Astrocyte of the hippocampus (primary cell): ENCODE measurements at regions not wholly inside any gene's neighbourhood (a gene's known extent, or its start where the extent isn't known, plus 50 kb on each side); places are given as distances from the start of the nearest gene placed in this dataset.
A peak's percentile ranks its signal among the peaks of the same experiment; 100 is the strongest.

Source experiments
- DNase-seq: peaks from one replicate; pipeline ENCODE4 v3.0.0; 2011; ENCODE audit warnings: low read depth, low spot score

DNA sequence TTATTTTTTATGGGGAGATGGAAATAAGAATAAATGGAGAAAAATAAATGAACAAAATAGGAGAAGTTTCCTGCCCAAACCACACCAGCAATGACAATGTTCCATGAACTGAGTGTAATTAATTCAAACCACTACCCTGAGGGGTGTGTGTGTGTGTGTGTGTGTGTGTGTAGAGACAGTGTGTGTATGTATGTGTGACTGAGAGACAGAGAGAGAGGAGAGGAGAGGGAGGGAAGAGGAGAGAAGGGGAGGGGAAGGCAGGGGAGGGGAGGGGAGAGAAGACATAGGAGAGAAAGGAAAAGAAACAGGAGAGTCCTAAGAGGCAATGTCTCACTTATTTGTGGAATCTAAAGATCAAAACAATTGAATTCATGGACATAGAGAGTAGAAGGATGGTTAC lies 65.0 kb upstream of the POU2AF1 start:
- DNase-seq = no peak

DNA sequence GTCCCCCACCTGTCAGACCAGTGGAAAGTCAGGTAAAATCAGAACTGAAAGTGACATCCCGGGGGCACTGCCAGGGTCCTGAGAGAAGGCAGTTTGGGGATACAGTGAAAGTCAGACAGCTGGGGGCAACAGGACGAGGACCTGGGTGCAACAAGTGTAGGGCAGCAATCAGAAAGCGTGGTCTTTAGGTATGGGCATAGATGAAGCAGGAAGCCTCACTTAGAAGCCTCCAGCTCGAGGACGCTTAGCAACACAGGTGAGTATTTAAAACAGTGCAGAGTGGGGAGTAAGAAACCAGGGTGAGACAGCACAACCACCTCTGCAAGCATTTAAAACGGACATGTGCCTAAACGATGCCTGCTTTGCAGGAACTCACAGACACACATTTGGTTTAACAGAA lies 64.6 kb upstream of the POU2AF1 start:
- DNase-seq = no peak

GRCh38 chr11:111443032-111443431 lies 64.0 kb upstream of the POU2AF1 start:
- DNase-seq = no peak

- peak; percentile 63 for DNase-seq
Observed at GRCh38 chr11:111441443-111441842, 62.4 kb upstream of the POU2AF1 start.

GRCh38 chr11:111440416-111441205 lies 61.5 kb upstream of the POU2AF1 start:
- DNase-seq = no peak

GRCh38 chr11:111439901-111440300 lies 60.8 kb upstream of the POU2AF1 start:
- no peak for DNase-seq

GRCh38 chr11:111438846-111439520 lies 59.9 kb upstream of the POU2AF1 start:
- DNase-seq = no peak

- DNase-seq = no peak
Observed at GRCh38 chr11:111438168-111438567, 59.1 kb upstream of the POU2AF1 start.

- DNase-seq = no peak
Observed at GRCh38 chr11:111435046-111435698, 56.1 kb upstream of the POU2AF1 start.

GRCh38 chr11:111429066-111429506 lies 50.0 kb upstream of the POU2AF1 start:
- peak; percentile 20 for DNase-seq
